ENCODE measurements at regions not wholly inside any gene's neighbourhood (a gene's known extent, or its start where the extent isn't known, plus 50 kb on each side); places are given as distances from the start of the nearest gene placed in this dataset.

GRCh38 chr15:45943240-45943639, 308.4 kb downstream of the SQOR start:
- no peak for TF ChIP-seq CTCF (IDR thresholded peaks at IDR 0.05)

GRCh38 chr15:45946111-45946510, 311.3 kb downstream of the SQOR start:
- Histone ChIP-seq H3K36me3 (no peaks in the 10 kb centered on the region), H3K9ac (ENCODE audit: low read depth in 2 of 2, low read length in 2 of 2) (no peak overlapping the region), H3K9me3 (no peaks in the 10 kb centered on the region), H3K4me1 (no peaks in the 10 kb centered on the region), H3K27ac (no peak overlapping the region), H3K4me3 (no peak overlapping the region), H3K27me3 (no peaks in the 10 kb centered on the region)
- TF ChIP-seq CTCF (IDR thresholded peaks at IDR 0.05), result no peak
- intact Hi-C loops (cut with DNase I), result no loop called here
- DNase-seq, result no peak

More at GRCh38 chr15:45943240-45943639, 308.4 kb downstream of the SQOR start:
- no peak overlapping the region for H3K4me3 ChIP-seq
- intact Hi-C loops (cut with DNase I), result no loop called here
- no peak overlapping the region for H3K9ac ChIP-seq (ENCODE audit: low read depth in 2 of 2, low read length in 2 of 2)
- no peaks in the 10 kb centered on the region for H3K4me1 ChIP-seq
- H3K9me3 ChIP-seq, result no peaks in the 10 kb centered on the region
- DNase-seq, result no peak
- no peaks in the 10 kb centered on the region for H3K36me3 ChIP-seq
- H3K27ac ChIP-seq, result no peak overlapping the region
- no peaks in the 10 kb centered on the region for H3K27me3 ChIP-seq

- no peaks in the 10 kb centered on the region for H3K9me3 ChIP-seq
- no peak overlapping the region for H3K4me3 ChIP-seq
- no peak for TF ChIP-seq CTCF (IDR thresholded peaks at IDR 0.05)
- no peaks in the 10 kb centered on the region for H3K36me3 ChIP-seq
- no peaks in the 10 kb centered on the region for H3K4me1 ChIP-seq
- intact Hi-C loops (cut with DNase I), result no loop called here
- no peak overlapping the region for H3K27ac ChIP-seq
- H3K27me3 ChIP-seq, result no peaks in the 10 kb centered on the region
- DNase-seq, result no peak
- no peak overlapping the region for H3K9ac ChIP-seq (ENCODE audit: low read depth in 2 of 2, low read length in 2 of 2)
Observed at GRCh38 chr15:45948181-45948621, 313.4 kb downstream of the SQOR start.

GRCh38 chr15:45958924-45959323, 324.1 kb downstream of the SQOR start:
- intact Hi-C loops (cut with DNase I), result no loop called here

GRCh38 chr15:45962733-45963132, 327.9 kb downstream of the SQOR start:
- intact Hi-C loops (cut with DNase I), result no loop called here
- no peak for DNase-seq
- Histone ChIP-seq H3K4me1 (no peaks in the 10 kb centered on the region), H3K4me3 (no peak overlapping the region), H3K9ac (ENCODE audit: low read depth in 2 of 2, low read length in 2 of 2) (no peak overlapping the region), H3K9me3 (no peaks in the 10 kb centered on the region), H3K27me3 (no peaks in the 10 kb centered on the region), H3K27ac (no peak overlapping the region), H3K36me3 (no peaks in the 10 kb centered on the region)
- TF ChIP-seq CTCF (IDR thresholded peaks at IDR 0.05), result no peak

More at GRCh38 chr15:45958924-45959323, 324.1 kb downstream of the SQOR start:
- Histone ChIP-seq H3K27ac (no peak overlapping the region), H3K36me3 (no peaks in the 10 kb centered on the region), H3K9me3 (no peaks in the 10 kb centered on the region), H3K4me1 (no peaks in the 10 kb centered on the region), H3K9ac (ENCODE audit: low read depth in 2 of 2, low read length in 2 of 2) (no peak overlapping the region), H3K27me3 (no peaks in the 10 kb centered on the region), H3K4me3 (no peak overlapping the region)
- no peak for DNase-seq
- no peak for TF ChIP-seq CTCF (IDR thresholded peaks at IDR 0.05)

GRCh38 chr15:45970542-45970941, 335.7 kb downstream of the SQOR start:
- Histone ChIP-seq H3K27ac (no peak overlapping the region), H3K9ac (ENCODE audit: low read depth in 2 of 2, low read length in 2 of 2) (no peak overlapping the region), H3K36me3 (no peaks in the 10 kb centered on the region), H3K9me3 (no peaks in the 10 kb centered on the region), H3K27me3 (no peaks in the 10 kb centered on the region), H3K4me3 (no peak overlapping the region), H3K4me1 (no peaks in the 10 kb centered on the region)
- TF ChIP-seq CTCF (IDR thresholded peaks at IDR 0.05), result no peak
- intact Hi-C loops (cut with DNase I), result no loop called here
- no peak for DNase-seq

All from colonic mucosa (tissue), 4 donors.